ENCODE measurements at regions not wholly inside any gene's neighbourhood (a gene's known extent, or its start where the extent isn't known, plus 50 kb on each side); places are given as distances from the start of the nearest gene placed in this dataset.

GRCh38 chr3:163261618-163262017 lies 1765.0 kb downstream of the OTOL1 start:
- no peak for TF ChIP-seq CEBPB (IDR thresholded peaks at IDR 0.05; ENCODE audit: low read depth)
- TF ChIP-seq POLR2A (IDR thresholded peaks at IDR 0.05; ENCODE audit: borderline replicate concordance, extremely low read depth, insufficient read depth, insufficient read length), result no peak
- no peak for TF ChIP-seq CTCF (IDR thresholded peaks at IDR 0.05 in 2 of 3, conservative IDR thresholded peaks at IDR 0.05 in 1 of 3; ENCODE audit: borderline replicate concordance in 1 of 3, insufficient read depth in 1 of 3, low read depth in 2 of 3, low read length in 2 of 3)
- no peak for TF ChIP-seq EZH2phosphoT487 (IDR thresholded peaks at IDR 0.05; ENCODE audit: borderline replicate concordance)
- TF ChIP-seq YY1 (IDR thresholded peaks at IDR 0.05; ENCODE audit: extremely low read depth, insufficient replicate concordance, low read depth, low read length), result no peak
- TF ChIP-seq ZNF274 (IDR thresholded peaks at IDR 0.05; ENCODE audit: low read depth, low read length), result no peak
- TF ChIP-seq MAX (IDR thresholded peaks at IDR 0.05), result no peak
- TF ChIP-seq SRF (IDR thresholded peaks at IDR 0.05; ENCODE audit: low read depth), result no peak
- TF ChIP-seq POLR2AphosphoS5 (IDR thresholded peaks at IDR 0.05; ENCODE audit: low read depth, low read length), result no peak
- TF ChIP-seq, protein P1, sequence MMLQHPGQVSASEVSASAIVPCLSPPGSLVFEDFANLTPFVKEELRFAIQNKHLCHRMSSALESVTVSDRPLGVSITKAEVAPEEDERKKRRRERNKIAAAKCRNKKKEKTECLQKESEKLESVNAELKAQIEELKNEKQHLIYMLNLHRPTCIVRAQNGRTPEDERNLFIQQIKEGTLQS (IDR thresholded peaks at IDR 0.05), result no peak
- TF ChIP-seq EZH2 (IDR thresholded peaks at IDR 0.05), result no peak

Data from HCT116 (cell line).